Caco-2 (cell line): ENCODE measurements at regions not wholly inside any gene's neighbourhood (a gene's known extent, or its start where the extent isn't known, plus 50 kb on each side); places are given as distances from the start of the nearest gene placed in this dataset.

ENCODE experiments used
- BruUV-seq: library from RNA; stranded (reverse); fragments of 400-500 nt; replicated peaks from 2 replicates; lab custom pipeline; 2021; lab: Mats Ljungman, UMichigan
- CTCF ChIA-PET: fragments of 300-600 bp; sonication (Branson Sonifier 250); formaldehyde crosslinking; loops from one replicate; lab custom pipeline; 2022; ENCODE audit warnings: antibody characterized with exemption; lab: Charles Lee
- POLR2A ChIA-PET: fragments of 300-600 bp; sonication (Branson Sonifier 250); formaldehyde crosslinking; loops from one replicate; lab custom pipeline; 2022; ENCODE audit warnings: antibody characterized with exemption; lab: Charles Lee
- DNase-seq, 2 experiments: peaks; one replicate each; pipeline versions ENCODE4 v3.0.0 to v3.0.0-alpha.2; 2020 to 2022
- H3K27me3 ChIP-seq: replicated peaks from 2 replicates; pipeline ENCODE4 v1.6.0; 2011; ENCODE audit warnings: low read length; ENCODE audit not compliant: control insufficient read depth, insufficient read depth
- H3K36me3 ChIP-seq: 2 replicates; pipeline ENCODE4 v1.5.1; 2011; ENCODE audit warnings: low read length; ENCODE audit not compliant: control insufficient read depth, insufficient read depth
- H3K4me1 ChIP-seq: fragments of 250-450 bp; sonication (Bioruptor Pico); 2 replicates; pipeline ENCODE4 v1.5.1; 2020; ENCODE audit warnings: mild to moderate bottlenecking
- H3K4me3 ChIP-seq: 2 replicates; pipeline ENCODE4 v1.5.1; 2011; ENCODE audit warnings: low read depth, mild to moderate bottlenecking, control low read depth, low read length
- H3K9me3 ChIP-seq: fragments of 250-450 bp; sonication (Bioruptor Pico); 2 replicates; pipeline ENCODE4 v1.5.1; 2020; ENCODE audit warnings: mild to moderate bottlenecking, moderate library complexity
- H3K27ac Mint-ChIP-seq: one replicate; pipeline ENCODE4 v1.8.0; 2022; ENCODE audit warnings: mixed read lengths; ENCODE audit not compliant: unreplicated experiment
- H3K27me3 Mint-ChIP-seq: one replicate; pipeline ENCODE4 v1.8.0; 2022; ENCODE audit warnings: mixed read lengths; ENCODE audit not compliant: insufficient read depth, unreplicated experiment
- H3K36me3 Mint-ChIP-seq: one replicate; pipeline ENCODE4 v1.8.0; 2022; ENCODE audit warnings: mild to moderate bottlenecking, mixed read lengths; ENCODE audit not compliant: insufficient read depth, unreplicated experiment
- H3K4me1 Mint-ChIP-seq: one replicate; pipeline ENCODE4 v1.8.0; 2022; ENCODE audit warnings: low read depth, mixed read lengths; ENCODE audit not compliant: unreplicated experiment
- H3K4me3 Mint-ChIP-seq: one replicate; pipeline ENCODE4 v1.8.0; 2022; ENCODE audit warnings: mild to moderate bottlenecking, moderate library complexity, mixed read lengths; ENCODE audit not compliant: unreplicated experiment
- H3K9me3 Mint-ChIP-seq: one replicate; pipeline ENCODE4 v1.8.0; 2022; ENCODE audit warnings: mixed read lengths; ENCODE audit not compliant: unreplicated experiment
- intact Hi-C: fragments of 100-400 bp; cut with micrococcal nuclease; formaldehyde crosslinking; loops from one replicate; pipeline ENCODE4 v1.10.0; 2022; ENCODE audit not compliant: unreplicated experiment
- TF ChIP-seq, protein P1 (sequence below), 2 experiments: fragments of 200-600 bp in 1 of 2; IDR thresholded peaks; 1 replicate in 1 of 2; 2 replicates in 1 of 2; pipeline versions ENCODE4 v1.5.1 to v1.8.0; 2011 to 2022; ENCODE audit warnings: antibody characterized with exemption in 1 of 2, control low read depth in 1 of 2, inconsistent platforms in 1 of 2, low read depth in 1 of 2, low read length in 1 of 2, mild to moderate bottlenecking in 1 of 2, moderate library complexity in 1 of 2; ENCODE audit not compliant: insufficient read depth in 1 of 2, severe bottlenecking in 1 of 2, unreplicated experiment in 1 of 2

DNA sequence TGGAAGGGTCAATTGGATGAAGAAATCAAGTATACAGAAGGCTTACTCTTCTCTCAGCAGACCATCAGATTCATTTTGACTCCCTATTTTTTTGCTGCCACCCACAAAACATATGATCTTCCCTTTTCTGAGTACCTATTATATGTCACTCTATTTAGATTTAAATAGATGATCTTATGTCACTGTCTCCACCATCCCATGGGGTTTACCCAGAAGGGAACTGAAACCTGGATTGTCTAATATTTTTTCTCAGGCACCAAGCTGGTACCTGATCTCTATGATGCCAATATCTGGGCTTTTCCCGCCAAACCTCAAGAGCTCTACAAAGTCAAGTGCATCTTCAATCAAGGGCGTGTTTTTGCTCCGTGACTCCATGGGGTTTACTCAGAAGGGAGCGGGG is 118.7 kb downstream of the GAS1 start:
- Mint-ChIP-seq H3K9me3 (no peaks in the 10 kb centered on the region), H3K36me3 (no peaks in the 10 kb centered on the region), H3K27me3 (peaks cover 7% of the 10 kb centered on the region), H3K4me3 (no peak overlapping the region), H3K27ac (no peak overlapping the region), H3K4me1 (no peaks in the 10 kb centered on the region)
- intact Hi-C loops: no loop called here
- no peak for DNase-seq
- Histone ChIP-seq H3K9me3 (no peaks in the 10 kb centered on the region), H3K36me3 (no peaks in the 10 kb centered on the region), H3K4me1 (no peaks in the 10 kb centered on the region), H3K27me3 (no peaks in the 10 kb centered on the region), H3K4me3 (no peak overlapping the region)
- BruUV-seq: no TSS peak
- ChIA-PET CTCF (no interaction called here), POLR2A (no interaction called here)
- TF ChIP-seq, protein P1, sequence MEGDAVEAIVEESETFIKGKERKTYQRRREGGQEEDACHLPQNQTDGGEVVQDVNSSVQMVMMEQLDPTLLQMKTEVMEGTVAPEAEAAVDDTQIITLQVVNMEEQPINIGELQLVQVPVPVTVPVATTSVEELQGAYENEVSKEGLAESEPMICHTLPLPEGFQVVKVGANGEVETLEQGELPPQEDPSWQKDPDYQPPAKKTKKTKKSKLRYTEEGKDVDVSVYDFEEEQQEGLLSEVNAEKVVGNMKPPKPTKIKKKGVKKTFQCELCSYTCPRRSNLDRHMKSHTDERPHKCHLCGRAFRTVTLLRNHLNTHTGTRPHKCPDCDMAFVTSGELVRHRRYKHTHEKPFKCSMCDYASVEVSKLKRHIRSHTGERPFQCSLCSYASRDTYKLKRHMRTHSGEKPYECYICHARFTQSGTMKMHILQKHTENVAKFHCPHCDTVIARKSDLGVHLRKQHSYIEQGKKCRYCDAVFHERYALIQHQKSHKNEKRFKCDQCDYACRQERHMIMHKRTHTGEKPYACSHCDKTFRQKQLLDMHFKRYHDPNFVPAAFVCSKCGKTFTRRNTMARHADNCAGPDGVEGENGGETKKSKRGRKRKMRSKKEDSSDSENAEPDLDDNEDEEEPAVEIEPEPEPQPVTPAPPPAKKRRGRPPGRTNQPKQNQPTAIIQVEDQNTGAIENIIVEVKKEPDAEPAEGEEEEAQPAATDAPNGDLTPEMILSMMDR (IDR thresholded peaks at IDR 0.05; ENCODE audit: insufficient read depth in 1 of 2, low read depth in 1 of 2, low read length in 1 of 2, severe bottlenecking in 1 of 2, unreplicated experiment in 1 of 2): no peak

DNA sequence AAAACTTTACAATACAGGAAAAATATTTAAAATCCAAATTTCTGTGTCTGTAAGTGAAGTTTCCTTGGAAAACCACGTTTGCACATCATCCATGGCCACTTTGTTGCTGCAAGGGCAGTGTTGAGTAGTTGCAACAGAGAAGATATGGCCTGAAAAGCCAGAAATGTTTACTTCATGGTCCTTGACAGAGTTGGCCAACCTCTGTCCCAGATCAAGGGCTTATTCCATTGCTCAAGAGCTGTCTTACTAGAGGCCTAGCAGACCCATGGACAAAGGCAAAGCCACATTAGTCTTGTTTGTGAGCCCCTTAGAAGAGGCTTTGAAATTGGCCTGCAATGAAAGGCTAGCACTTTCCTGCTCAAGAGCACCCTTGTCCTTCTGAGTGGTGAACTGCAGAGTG is 119.4 kb downstream of the GAS1 start:
- Mint-ChIP-seq H3K9me3 (no peaks in the 10 kb centered on the region), H3K4me3 (no peak overlapping the region), H3K4me1 (no peaks in the 10 kb centered on the region), H3K27me3 (peaks cover 7% of the 10 kb centered on the region), H3K27ac (no peak overlapping the region), H3K36me3 (no peaks in the 10 kb centered on the region)
- Histone ChIP-seq H3K36me3 (no peaks in the 10 kb centered on the region), H3K4me1 (no peaks in the 10 kb centered on the region), H3K4me3 (no peak overlapping the region), H3K27me3 (no peaks in the 10 kb centered on the region), H3K9me3 (no peaks in the 10 kb centered on the region)
- TF ChIP-seq, protein P1 (IDR thresholded peaks at IDR 0.05; ENCODE audit: insufficient read depth in 1 of 2, low read depth in 1 of 2, low read length in 1 of 2, severe bottlenecking in 1 of 2, unreplicated experiment in 1 of 2): no peak
- ChIA-PET POLR2A (no interaction called here), CTCF (no interaction called here)
- no TSS peak for BruUV-seq
- intact Hi-C loops: no loop called here
- DNase-seq: no peak

DNA sequence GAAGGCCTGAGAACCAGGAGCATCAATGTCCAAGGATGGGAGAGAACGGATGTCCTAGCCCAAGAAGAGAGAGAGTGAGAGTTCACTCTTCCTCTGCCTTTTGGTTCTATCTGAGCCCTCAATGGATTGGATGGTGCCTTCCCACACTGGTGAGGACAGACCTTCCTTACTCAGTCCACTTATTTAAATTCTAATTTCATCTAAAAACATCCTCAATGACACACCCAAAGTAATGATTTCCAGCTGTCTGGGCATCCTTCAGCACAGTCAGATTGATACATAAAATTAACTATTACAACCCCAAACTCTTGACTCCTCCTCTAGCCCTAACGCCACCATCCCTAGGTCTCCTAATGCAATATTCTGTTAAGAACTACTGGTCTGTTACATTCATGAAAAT is 122.0 kb downstream of the GAS1 start:
- Mint-ChIP-seq H3K4me1 (no peaks in the 10 kb centered on the region), H3K4me3 (no peak overlapping the region), H3K36me3 (no peaks in the 10 kb centered on the region), H3K27me3 (peaks cover 11% of the 10 kb centered on the region), H3K9me3 (no peaks in the 10 kb centered on the region), H3K27ac (no peak overlapping the region)
- intact Hi-C loops: no loop called here
- Histone ChIP-seq H3K36me3 (no peaks in the 10 kb centered on the region), H3K27me3 (no peaks in the 10 kb centered on the region), H3K4me3 (no peak overlapping the region), H3K9me3 (no peaks in the 10 kb centered on the region), H3K4me1 (no peaks in the 10 kb centered on the region)
- TF ChIP-seq, protein P1 (IDR thresholded peaks at IDR 0.05; ENCODE audit: insufficient read depth in 1 of 2, low read depth in 1 of 2, low read length in 1 of 2, severe bottlenecking in 1 of 2, unreplicated experiment in 1 of 2): no peak
- DNase-seq: no peak
- POLR2A ChIA-PET: no interaction called here
- CTCF ChIA-PET: no interaction called here
- no TSS peak for BruUV-seq
